HL-60 (cell line): ENCODE measurements at regions not wholly inside any gene's neighbourhood (a gene's known extent, or its start where the extent isn't known, plus 50 kb on each side); places are given as distances from the start of the nearest gene placed in this dataset.

Experiments used
- DNase-seq, 2 experiments: peaks; one replicate each; pipeline ENCODE4 v3.0.0-alpha.2; 2010 to 2020; ENCODE audit warnings: low read depth in 1 of 2, low spot score in 1 of 2
- H3K27ac ChIP-seq: fragments of 250-450 bp; sonication (Bioruptor Pico); replicated peaks from 2 replicates; pipeline ENCODE4 v1.5.1; 2020; ENCODE audit warnings: mild to moderate bottlenecking, moderate library complexity
- H3K27me3 ChIP-seq: fragments of 250-450 bp; sonication (Bioruptor Pico); 2 replicates; pipeline ENCODE4 v1.5.1; 2021; ENCODE audit warnings: mild to moderate bottlenecking, moderate library complexity; ENCODE audit not compliant: insufficient read depth, poor library complexity, severe bottlenecking
- H3K4me3 ChIP-seq: replicated peaks from 2 replicates; pipeline ENCODE4 v1.5.1; 2011; ENCODE audit warnings: mild to moderate bottlenecking, control low read depth, low read length; ENCODE audit not compliant: insufficient read depth
- GABPA ChIP-seq: IDR thresholded peaks from 2 replicates; pipeline ENCODE4 v1.6.1; 2012; ENCODE audit warnings: low read depth
- POLR2AphosphoS5 ChIP-seq: IDR thresholded peaks from 2 replicates; pipeline ENCODE4 v1.6.1; 2012; ENCODE audit warnings: low read depth
- REST ChIP-seq: IDR thresholded peaks from 2 replicates; pipeline ENCODE4 v1.6.1; 2012; ENCODE audit warnings: low read depth; ENCODE audit not compliant: insufficient replicate concordance
- SPI1 ChIP-seq: IDR thresholded peaks from 2 replicates; pipeline ENCODE4 v1.6.1; 2012; ENCODE audit warnings: low read depth, mild to moderate bottlenecking, borderline replicate concordance
- TF ChIP-seq, protein P1 (sequence below): IDR thresholded peaks from one replicate; pipeline ENCODE4 v1.5.1; 2011; ENCODE audit warnings: low read length, control low read depth, inconsistent platforms; ENCODE audit not compliant: insufficient read depth

DNA sequence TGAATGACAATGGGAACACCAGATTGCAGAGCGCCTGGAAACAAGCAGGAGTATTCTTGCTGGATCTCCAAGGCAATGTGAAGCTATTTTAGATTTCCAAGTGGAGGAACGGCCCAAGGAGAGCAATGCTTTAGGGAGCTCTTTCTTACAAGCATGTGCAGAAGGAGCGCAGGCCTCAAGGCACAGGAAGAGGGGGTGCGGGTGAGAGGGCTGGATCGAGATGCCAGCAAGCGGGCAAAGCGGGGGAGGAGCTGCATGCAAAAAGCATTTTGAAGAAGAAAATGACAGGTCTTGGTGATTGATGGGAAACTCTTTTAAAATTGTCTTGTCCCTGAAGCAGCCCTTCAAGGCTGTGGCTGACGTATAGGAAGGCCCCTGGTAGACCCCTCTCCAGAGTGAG lies 171.9 kb downstream of the QRSL1 start:
- no peak for TF ChIP-seq POLR2AphosphoS5
- no peak for TF ChIP-seq SPI1
- TF ChIP-seq, protein P1, sequence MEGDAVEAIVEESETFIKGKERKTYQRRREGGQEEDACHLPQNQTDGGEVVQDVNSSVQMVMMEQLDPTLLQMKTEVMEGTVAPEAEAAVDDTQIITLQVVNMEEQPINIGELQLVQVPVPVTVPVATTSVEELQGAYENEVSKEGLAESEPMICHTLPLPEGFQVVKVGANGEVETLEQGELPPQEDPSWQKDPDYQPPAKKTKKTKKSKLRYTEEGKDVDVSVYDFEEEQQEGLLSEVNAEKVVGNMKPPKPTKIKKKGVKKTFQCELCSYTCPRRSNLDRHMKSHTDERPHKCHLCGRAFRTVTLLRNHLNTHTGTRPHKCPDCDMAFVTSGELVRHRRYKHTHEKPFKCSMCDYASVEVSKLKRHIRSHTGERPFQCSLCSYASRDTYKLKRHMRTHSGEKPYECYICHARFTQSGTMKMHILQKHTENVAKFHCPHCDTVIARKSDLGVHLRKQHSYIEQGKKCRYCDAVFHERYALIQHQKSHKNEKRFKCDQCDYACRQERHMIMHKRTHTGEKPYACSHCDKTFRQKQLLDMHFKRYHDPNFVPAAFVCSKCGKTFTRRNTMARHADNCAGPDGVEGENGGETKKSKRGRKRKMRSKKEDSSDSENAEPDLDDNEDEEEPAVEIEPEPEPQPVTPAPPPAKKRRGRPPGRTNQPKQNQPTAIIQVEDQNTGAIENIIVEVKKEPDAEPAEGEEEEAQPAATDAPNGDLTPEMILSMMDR: no peak
- TF ChIP-seq REST: no peak

DNA sequence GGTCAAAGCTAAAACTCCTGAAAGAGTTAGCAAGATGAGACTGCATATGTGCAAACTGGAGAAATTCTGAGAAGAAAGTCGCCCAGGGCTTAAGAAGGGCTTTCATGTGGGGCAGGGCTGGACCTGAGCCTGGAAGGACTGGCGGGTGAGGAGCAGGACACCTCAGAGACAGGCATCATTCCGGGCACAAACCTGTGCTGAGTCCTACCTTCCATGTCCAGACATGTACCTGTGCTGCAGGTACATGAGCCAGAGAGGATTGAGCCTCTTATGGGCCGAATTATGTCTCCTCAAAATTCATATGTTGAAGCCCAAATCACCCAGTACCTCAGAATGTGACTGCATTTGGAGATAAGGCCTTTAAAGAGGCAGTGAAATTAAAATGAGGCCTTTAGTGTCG lies 171.0 kb downstream of the QRSL1 start:
- TF ChIP-seq SPI1 (no peak), GABPA (no peak), POLR2AphosphoS5 (no peak), REST (no peak)
- TF ChIP-seq, protein P1: no peak
- Histone ChIP-seq H3K27ac (no peak overlapping the region), H3K4me3 (no peak overlapping the region), H3K27me3 (no peaks in the 10 kb centered on the region)
- DNase-seq: no peak

More for the DNA sequence above, 171.9 kb downstream of the QRSL1 start:
- no peak overlapping the region for H3K4me3 ChIP-seq
- H3K27ac ChIP-seq: no peak overlapping the region
- no peaks in the 10 kb centered on the region for H3K27me3 ChIP-seq
- no peak for DNase-seq

GRCh38 chr6:106799031-106799894 lies 169.9 kb downstream of the QRSL1 start:
- TF ChIP-seq POLR2AphosphoS5 (no peak), GABPA (no peak), SPI1 (no peak), REST (no peak)
- TF ChIP-seq, protein P1: no peak
- no peak overlapping the region for H3K27ac ChIP-seq
- no peak for DNase-seq
- no peak overlapping the region for H3K4me3 ChIP-seq
- H3K27me3 ChIP-seq: no peaks in the 10 kb centered on the region
